Prostate gland (tissue), 2 donors: ENCODE measurements at regions not wholly inside any gene's neighbourhood (a gene's known extent, or its start where the extent isn't known, plus 50 kb on each side); places are given as distances from the start of the nearest gene placed in this dataset.

Source experiments
- POLR2A ChIP-seq: fragments of 450-650 bp; IDR thresholded peaks from one replicate; pipeline ENCODE4 v1.6.1; 2016; ENCODE audit warnings: antibody characterized with exemption, mild to moderate bottlenecking
- POLR2AphosphoS5 ChIP-seq: sonication (generic); formaldehyde crosslinking; IDR thresholded peaks from one replicate; pipeline ENCODE4 v1.6.1; 2017; ENCODE audit warnings: antibody characterized with exemption
- TF ChIP-seq, protein P1 (sequence below), 4 experiments: fragments of 200-600 bp in 2 of 4; fragments of 450-650 bp in 2 of 4; sonication (generic) in 2 of 4; IDR thresholded peaks; 1 replicate in 3 of 4; 2 replicates in 1 of 4; pipeline ENCODE4 v1.5.1; 2016 to 2019; ENCODE audit warnings: antibody characterized with exemption in 4 of 4, mild to moderate bottlenecking in 2 of 4, moderate library complexity in 2 of 4

DNA sequence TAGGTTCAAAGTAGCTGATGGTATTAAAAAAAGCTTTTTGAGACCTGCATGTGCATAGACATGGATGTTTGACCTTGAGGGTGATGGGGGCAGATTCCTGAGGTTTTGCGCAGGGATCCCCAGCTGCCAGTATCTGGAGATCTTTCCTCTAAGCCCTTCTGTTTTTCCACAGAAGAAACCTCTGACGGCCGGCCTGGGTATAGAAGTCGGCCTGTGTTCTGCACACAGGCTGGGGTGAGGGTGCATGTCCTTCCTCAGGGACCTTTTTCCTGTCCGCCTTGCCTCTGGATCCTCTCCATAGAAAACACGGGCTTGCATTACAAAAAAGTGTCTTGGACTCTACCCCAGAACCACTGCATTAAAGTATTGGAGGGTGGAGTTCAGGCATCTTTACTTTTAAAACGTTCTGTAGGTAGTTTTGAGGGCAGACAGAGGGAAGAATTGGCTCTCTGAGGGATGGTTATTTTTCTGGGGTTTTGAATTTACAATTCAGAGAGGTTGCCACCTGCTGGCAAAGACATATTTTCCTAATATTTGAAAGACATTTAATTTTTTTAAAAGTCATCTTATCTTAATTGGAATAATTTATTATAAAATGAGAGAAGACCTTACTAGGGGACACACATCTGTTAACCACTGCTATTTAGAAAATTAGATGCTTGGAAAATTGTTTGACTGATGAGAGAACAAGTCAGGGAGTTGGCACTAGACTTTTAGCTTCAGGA is 350.6 kb downstream of the DCDC2C start:
- TF ChIP-seq, protein P1, sequence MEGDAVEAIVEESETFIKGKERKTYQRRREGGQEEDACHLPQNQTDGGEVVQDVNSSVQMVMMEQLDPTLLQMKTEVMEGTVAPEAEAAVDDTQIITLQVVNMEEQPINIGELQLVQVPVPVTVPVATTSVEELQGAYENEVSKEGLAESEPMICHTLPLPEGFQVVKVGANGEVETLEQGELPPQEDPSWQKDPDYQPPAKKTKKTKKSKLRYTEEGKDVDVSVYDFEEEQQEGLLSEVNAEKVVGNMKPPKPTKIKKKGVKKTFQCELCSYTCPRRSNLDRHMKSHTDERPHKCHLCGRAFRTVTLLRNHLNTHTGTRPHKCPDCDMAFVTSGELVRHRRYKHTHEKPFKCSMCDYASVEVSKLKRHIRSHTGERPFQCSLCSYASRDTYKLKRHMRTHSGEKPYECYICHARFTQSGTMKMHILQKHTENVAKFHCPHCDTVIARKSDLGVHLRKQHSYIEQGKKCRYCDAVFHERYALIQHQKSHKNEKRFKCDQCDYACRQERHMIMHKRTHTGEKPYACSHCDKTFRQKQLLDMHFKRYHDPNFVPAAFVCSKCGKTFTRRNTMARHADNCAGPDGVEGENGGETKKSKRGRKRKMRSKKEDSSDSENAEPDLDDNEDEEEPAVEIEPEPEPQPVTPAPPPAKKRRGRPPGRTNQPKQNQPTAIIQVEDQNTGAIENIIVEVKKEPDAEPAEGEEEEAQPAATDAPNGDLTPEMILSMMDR (IDR thresholded peaks at IDR 0.05), result no peak
- TF ChIP-seq POLR2AphosphoS5 (no peak), POLR2A (no peak)
